ENCODE measurements at regions not wholly inside any gene's neighbourhood (a gene's known extent, or its start where the extent isn't known, plus 50 kb on each side); places are given as distances from the start of the nearest gene placed in this dataset.
A peak's percentile ranks its signal among the peaks of the same experiment; 100 is the strongest.

GRCh38 chr9:91075279-91075678 is 273.7 kb downstream of the SYK start:
- no peaks in the 10 kb centered on the region for H3K27me3 ChIP-seq
- DNase-seq, result no peak
- H3K4me1 ChIP-seq, result peaks cover 3 to 40% (median 14%) of the 10 kb centered on the region in 3 donors
- H3K27ac ChIP-seq, result no peak overlapping the region
- WGBS, 2 donors, result 87 to 97% methylated on average over 3 to 6 of the region's 8 CpGs
- no peak for TF ChIP-seq POLR2A (IDR thresholded peaks at IDR 0.05)
- no peak for TF ChIP-seq CTCF (IDR thresholded peaks at IDR 0.05)
- no peak overlapping the region for H3K4me3 ChIP-seq
- intact Hi-C loops (cut with DNase I), result no loop called here
- no peaks in the 10 kb centered on the region for H3K9me3 ChIP-seq
- no peaks in the 10 kb centered on the region for H3K36me3 ChIP-seq

GRCh38 chr9:91077624-91078368 is 276.2 kb downstream of the SYK start:
- peak overlapping the region in 1 of 4 donors; percentile 28 for H3K27ac ChIP-seq
- H3K9me3 ChIP-seq, result no peaks in the 10 kb centered on the region
- no peak overlapping the region for H3K4me3 ChIP-seq
- intact Hi-C loops (cut with DNase I), result no loop called here
- TF ChIP-seq CTCF (IDR thresholded peaks at IDR 0.05), result no peak
- TF ChIP-seq POLR2A (IDR thresholded peaks at IDR 0.05), result no peak
- no peak for DNase-seq
- H3K4me1 ChIP-seq, result peaks cover under 1 to 22% (median 7%) of the 10 kb centered on the region in 3 donors
- WGBS, 2 donors, result 38 to 60% methylated on average over 4 to 5 of the region's 6 CpGs
- H3K36me3 ChIP-seq, result no peaks in the 10 kb centered on the region
- H3K27me3 ChIP-seq, result no peaks in the 10 kb centered on the region

GRCh38 chr9:91078369-91078695 is 276.7 kb downstream of the SYK start:
- H3K9me3 ChIP-seq, result no peaks in the 10 kb centered on the region
- H3K27me3 ChIP-seq, result no peaks in the 10 kb centered on the region
- no peak for DNase-seq
- intact Hi-C loops (cut with DNase I), result no loop called here
- H3K4me3 ChIP-seq, result no peak overlapping the region
- no peaks in the 10 kb centered on the region for H3K36me3 ChIP-seq
- TF ChIP-seq CTCF (IDR thresholded peaks at IDR 0.05) (no peak), POLR2A (IDR thresholded peaks at IDR 0.05) (no peak)
- no peak overlapping the region for H3K27ac ChIP-seq
- WGBS, 2 donors, result 85 to 97% methylated on average over 5 of the region's 5 CpGs
- peaks cover 0 to 17% (median 1%) of the 10 kb centered on the region in 3 donors for H3K4me1 ChIP-seq

- H3K9me3 ChIP-seq, result no peaks in the 10 kb centered on the region
- TF ChIP-seq POLR2A (IDR thresholded peaks at IDR 0.05) (no peak), CTCF (IDR thresholded peaks at IDR 0.05) (no peak)
- no peak for DNase-seq
- H3K36me3 ChIP-seq, result no peaks in the 10 kb centered on the region
- no peak overlapping the region for H3K27ac ChIP-seq
- 66 to 87% methylated on average over 4 of the region's 4 CpGs for WGBS, 2 donors
- peaks cover 0 to 3% (median 0%) of the 10 kb centered on the region in 3 donors for H3K4me1 ChIP-seq
- no peaks in the 10 kb centered on the region for H3K27me3 ChIP-seq
- H3K4me3 ChIP-seq, result no peak overlapping the region
- intact Hi-C loops (cut with DNase I), result no loop called here
Measured at GRCh38 chr9:91082731-91083130, 279.0 kb downstream of the AUH start.

GRCh38 chr9:91084896-91085516 is 276.7 kb downstream of the AUH start:
- no peaks in the 10 kb centered on the region for H3K9me3 ChIP-seq
- TF ChIP-seq CTCF (IDR thresholded peaks at IDR 0.05), result no peak
- no peak for TF ChIP-seq POLR2A (IDR thresholded peaks at IDR 0.05)
- no peak overlapping the region for H3K4me3 ChIP-seq
- H3K4me1 ChIP-seq, result no peaks in the 10 kb centered on the region
- WGBS, 2 donors, result 79 to 80% methylated on average over 2 of the region's 2 CpGs
- no peak for DNase-seq
- intact Hi-C loops (cut with DNase I), result no loop called here
- no peaks in the 10 kb centered on the region for H3K27me3 ChIP-seq
- no peak overlapping the region for H3K27ac ChIP-seq
- no peaks in the 10 kb centered on the region for H3K36me3 ChIP-seq

Measured in esophagus squamous epithelium (tissue), 5 donors.